Mammary epithelial cell (primary cell): ENCODE measurements at regions not wholly inside any gene's neighbourhood (a gene's known extent, or its start where the extent isn't known, plus 50 kb on each side); places are given as distances from the start of the nearest gene placed in this dataset.

Experiments
- CTCF ChIP-seq, 2 donors: IDR thresholded peaks in 1 of 2; conservative IDR thresholded peaks in 1 of 2; 2 replicates each; pipeline ENCODE4 v1.5.1; 2011 to 2012; ENCODE audit warnings: inconsistent platforms in 2 of 2, low read length in 2 of 2, mild to moderate bottlenecking in 2 of 2, control low read depth in 1 of 2, low read depth in 1 of 2; ENCODE audit not compliant: insufficient read depth in 1 of 2; ENCODE audit errors: extremely low read depth in 1 of 2
- EZH2 ChIP-seq: IDR thresholded peaks from 2 replicates; pipeline ENCODE4 v1.6.1; 2012; ENCODE audit warnings: low read length, inconsistent platforms, borderline replicate concordance

DNA sequence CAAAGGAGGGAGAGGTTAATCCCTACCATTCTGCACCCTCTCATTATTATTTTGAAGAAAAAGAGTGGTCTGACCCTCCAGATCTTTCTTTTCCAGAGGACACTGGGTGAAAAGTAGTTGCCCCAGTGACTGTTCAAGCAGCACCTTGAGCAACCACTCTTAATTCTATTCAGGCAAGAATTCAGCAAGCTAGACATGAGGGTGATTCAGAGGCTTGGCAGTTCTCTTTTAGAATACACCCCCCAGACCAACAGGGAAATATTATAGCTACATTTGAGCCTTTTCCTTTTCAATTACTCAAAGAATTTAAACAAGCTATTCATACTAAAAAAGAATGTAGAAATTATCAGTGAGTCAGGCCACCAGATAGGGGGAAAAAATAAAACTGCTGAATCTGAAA lies 178.3 kb downstream of the MRPS30 start:
- TF ChIP-seq CTCF (conservative IDR thresholded peaks at IDR 0.05 in 1 of 2, IDR thresholded peaks at IDR 0.05 in 1 of 2; ENCODE audit: extremely low read depth in 1 of 2, insufficient read depth in 1 of 2, low read depth in 1 of 2, low read length in 2 of 2) (no peak), EZH2 (no peak)
